ENCODE measurements at regions not wholly inside any gene's neighbourhood (a gene's known extent, or its start where the extent isn't known, plus 50 kb on each side); places are given as distances from the start of the nearest gene placed in this dataset.

DNA sequence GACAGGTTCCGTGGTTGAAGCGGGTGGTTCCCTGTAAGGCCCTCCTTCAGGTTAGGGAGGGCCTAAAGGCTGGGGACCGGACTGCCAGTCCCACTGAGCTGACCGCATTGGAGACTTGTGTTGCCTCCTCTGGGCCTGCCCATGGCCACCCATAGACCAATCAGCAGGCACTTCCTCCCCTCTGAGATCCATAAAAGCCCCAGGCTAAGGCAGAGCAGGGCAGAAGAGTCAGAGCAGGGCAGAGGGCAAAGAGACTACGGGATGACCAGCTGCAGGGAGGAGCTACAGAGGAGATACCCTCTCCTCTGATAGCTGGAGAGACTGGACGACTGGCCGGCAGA is 537.4 kb downstream of the TENT5A start (continued):
- TF ChIP-seq, protein P1, sequence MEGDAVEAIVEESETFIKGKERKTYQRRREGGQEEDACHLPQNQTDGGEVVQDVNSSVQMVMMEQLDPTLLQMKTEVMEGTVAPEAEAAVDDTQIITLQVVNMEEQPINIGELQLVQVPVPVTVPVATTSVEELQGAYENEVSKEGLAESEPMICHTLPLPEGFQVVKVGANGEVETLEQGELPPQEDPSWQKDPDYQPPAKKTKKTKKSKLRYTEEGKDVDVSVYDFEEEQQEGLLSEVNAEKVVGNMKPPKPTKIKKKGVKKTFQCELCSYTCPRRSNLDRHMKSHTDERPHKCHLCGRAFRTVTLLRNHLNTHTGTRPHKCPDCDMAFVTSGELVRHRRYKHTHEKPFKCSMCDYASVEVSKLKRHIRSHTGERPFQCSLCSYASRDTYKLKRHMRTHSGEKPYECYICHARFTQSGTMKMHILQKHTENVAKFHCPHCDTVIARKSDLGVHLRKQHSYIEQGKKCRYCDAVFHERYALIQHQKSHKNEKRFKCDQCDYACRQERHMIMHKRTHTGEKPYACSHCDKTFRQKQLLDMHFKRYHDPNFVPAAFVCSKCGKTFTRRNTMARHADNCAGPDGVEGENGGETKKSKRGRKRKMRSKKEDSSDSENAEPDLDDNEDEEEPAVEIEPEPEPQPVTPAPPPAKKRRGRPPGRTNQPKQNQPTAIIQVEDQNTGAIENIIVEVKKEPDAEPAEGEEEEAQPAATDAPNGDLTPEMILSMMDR (IDR thresholded peaks at IDR 0.05): no peak
- TF ChIP-seq SMC3 (IDR thresholded peaks at IDR 0.05; ENCODE audit: low read depth, low read length) (no peak), RAD21 (IDR thresholded peaks at IDR 0.05; ENCODE audit: low read length) (no peak), MXI1 (IDR thresholded peaks at IDR 0.05; ENCODE audit: low read depth, low read length) (no peak), CHD2 (IDR thresholded peaks at IDR 0.05; ENCODE audit: low read length, partially characterized antibody) (no peak), USF2 (IDR thresholded peaks at IDR 0.05; ENCODE audit: borderline replicate concordance, low read depth, low read length) (no peak), GATA2 (CRISPR knock-in tag; IDR thresholded peaks at IDR 0.05) (no peak), MEF2A (IDR thresholded peaks at IDR 0.05; ENCODE audit: borderline replicate concordance, low read depth) (no peak)
- TF ChIP-seq, protein P2, sequence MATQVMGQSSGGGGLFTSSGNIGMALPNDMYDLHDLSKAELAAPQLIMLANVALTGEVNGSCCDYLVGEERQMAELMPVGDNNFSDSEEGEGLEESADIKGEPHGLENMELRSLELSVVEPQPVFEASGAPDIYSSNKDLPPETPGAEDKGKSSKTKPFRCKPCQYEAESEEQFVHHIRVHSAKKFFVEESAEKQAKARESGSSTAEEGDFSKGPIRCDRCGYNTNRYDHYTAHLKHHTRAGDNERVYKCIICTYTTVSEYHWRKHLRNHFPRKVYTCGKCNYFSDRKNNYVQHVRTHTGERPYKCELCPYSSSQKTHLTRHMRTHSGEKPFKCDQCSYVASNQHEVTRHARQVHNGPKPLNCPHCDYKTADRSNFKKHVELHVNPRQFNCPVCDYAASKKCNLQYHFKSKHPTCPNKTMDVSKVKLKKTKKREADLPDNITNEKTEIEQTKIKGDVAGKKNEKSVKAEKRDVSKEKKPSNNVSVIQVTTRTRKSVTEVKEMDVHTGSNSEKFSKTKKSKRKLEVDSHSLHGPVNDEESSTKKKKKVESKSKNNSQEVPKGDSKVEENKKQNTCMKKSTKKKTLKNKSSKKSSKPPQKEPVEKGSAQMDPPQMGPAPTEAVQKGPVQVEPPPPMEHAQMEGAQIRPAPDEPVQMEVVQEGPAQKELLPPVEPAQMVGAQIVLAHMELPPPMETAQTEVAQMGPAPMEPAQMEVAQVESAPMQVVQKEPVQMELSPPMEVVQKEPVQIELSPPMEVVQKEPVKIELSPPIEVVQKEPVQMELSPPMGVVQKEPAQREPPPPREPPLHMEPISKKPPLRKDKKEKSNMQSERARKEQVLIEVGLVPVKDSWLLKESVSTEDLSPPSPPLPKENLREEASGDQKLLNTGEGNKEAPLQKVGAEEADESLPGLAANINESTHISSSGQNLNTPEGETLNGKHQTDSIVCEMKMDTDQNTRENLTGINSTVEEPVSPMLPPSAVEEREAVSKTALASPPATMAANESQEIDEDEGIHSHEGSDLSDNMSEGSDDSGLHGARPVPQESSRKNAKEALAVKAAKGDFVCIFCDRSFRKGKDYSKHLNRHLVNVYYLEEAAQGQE (IDR thresholded peaks at IDR 0.05; ENCODE audit: low read depth, low read length): no peak

- Histone ChIP-seq H3K9me2 (no peaks in the 10 kb centered on the region), H3K36me3 (replicated peaks in 1 of 2; ENCODE audit: control insufficient read depth in 1 of 2, insufficient read depth in 2 of 2, low read length in 1 of 2) (no peaks in the 10 kb centered on the region), H4K20me1 (ENCODE audit: insufficient read depth) (no peaks in the 10 kb centered on the region), H3K27ac (ENCODE audit: low read depth in 2 of 2, low read length in 1 of 2) (no peak overlapping the region), H3K4me3 (ENCODE audit: low read depth in 2 of 2, low read length in 1 of 2) (no peak overlapping the region), H3K9ac (no peak overlapping the region), H3K4me2 (no peak overlapping the region), H3K27me3 (ENCODE audit: insufficient read depth) (no peaks in the 10 kb centered on the region), H2AFZ (ENCODE audit: low read depth) (no peak overlapping the region), H3F3A (replicated peaks; ENCODE audit: insufficient read depth) (no peaks in the 10 kb centered on the region), H3K79me2 (ENCODE audit: insufficient read depth) (no peaks in the 10 kb centered on the region), H3K9me3 (peaks cover 3% of the 10 kb centered on the region; the same call in 1 of the 2 replicates), H3K4me1 (ENCODE audit: control insufficient read depth in 1 of 2, insufficient read depth in 2 of 2, low read depth in 1 of 2, low read length in 1 of 2) (no peaks in the 10 kb centered on the region)
- TF ChIP-seq TCF12 (IDR thresholded peaks at IDR 0.05) (no peak), FOSL2 (IDR thresholded peaks at IDR 0.05; ENCODE audit: borderline replicate concordance, low read depth) (no peak), MEF2A (IDR thresholded peaks at IDR 0.05; ENCODE audit: borderline replicate concordance, low read depth) (no peak), SMC3 (IDR thresholded peaks at IDR 0.05; ENCODE audit: low read depth, low read length) (no peak), MXI1 (IDR thresholded peaks at IDR 0.05; ENCODE audit: low read depth, low read length) (no peak)
- TF ChIP-seq, protein P3, sequence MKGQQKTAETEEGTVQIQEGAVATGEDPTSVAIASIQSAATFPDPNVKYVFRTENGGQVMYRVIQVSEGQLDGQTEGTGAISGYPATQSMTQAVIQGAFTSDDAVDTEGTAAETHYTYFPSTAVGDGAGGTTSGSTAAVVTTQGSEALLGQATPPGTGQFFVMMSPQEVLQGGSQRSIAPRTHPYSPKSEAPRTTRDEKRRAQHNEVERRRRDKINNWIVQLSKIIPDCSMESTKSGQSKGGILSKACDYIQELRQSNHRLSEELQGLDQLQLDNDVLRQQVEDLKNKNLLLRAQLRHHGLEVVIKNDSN (IDR thresholded peaks at IDR 0.05; ENCODE audit: borderline replicate concordance, low read depth): no peak
- no peak for DNase-seq
- 68% methylated on average over 2 of the region's 15 CpGs for WGBS (ENCODE audit: low lambda C conversion rate)
- ChIA-PET POLR2A (no interaction called here), CTCF (interaction anchor here (0.9 kb wide), 1 partner anchor 8 kb away, joined by 3 read pairs; no protein-coding TSS in a partner anchor)
Measured at GRCh38 chr6:81214414-81215091, 537.9 kb downstream of the TENT5A start.
